NCI-H1092 treated with DMSO at 0.1 percent for 48 hours (cell line): ENCODE measurements at regions not wholly inside any gene's neighbourhood (a gene's known extent, or its start where the extent isn't known, plus 50 kb on each side); places are given as distances from the start of the nearest gene placed in this dataset.

Source experiments
- DNase-seq: peaks from one replicate; lab custom pipeline; 2025; lab: John Stamatoyannopoulos, UW

GRCh38 chr15:91556926-91557325 is 296.6 kb upstream of the SLCO3A1 start:
- no peak for DNase-seq

- DNase-seq, result no peak
Measured at GRCh38 chr15:91559066-91559465, 294.4 kb upstream of the SLCO3A1 start.

- DNase-seq, result no peak
Measured at GRCh38 chr15:91561371-91562100, 292.0 kb upstream of the SLCO3A1 start.

- DNase-seq, result no peak
Measured at GRCh38 chr15:91562698-91563097, 290.8 kb upstream of the SLCO3A1 start.

GRCh38 chr15:91564631-91565030 is 288.9 kb upstream of the SLCO3A1 start:
- no peak for DNase-seq

GRCh38 chr15:91566141-91566540 is 287.4 kb upstream of the SLCO3A1 start:
- no peak for DNase-seq

GRCh38 chr15:91568036-91568435 is 285.5 kb upstream of the SLCO3A1 start:
- no peak for DNase-seq

- peak; percentile 95 for DNase-seq
Measured at GRCh38 chr15:91572110-91572509, 281.4 kb upstream of the SLCO3A1 start.

GRCh38 chr15:91576096-91576495 is 277.4 kb upstream of the SLCO3A1 start:
- no peak for DNase-seq

- DNase-seq, result no peak
Measured at GRCh38 chr15:91578511-91578910, 275.0 kb upstream of the SLCO3A1 start.

GRCh38 chr15:91584895-91585294 is 268.6 kb upstream of the SLCO3A1 start:
- DNase-seq, result no peak

- DNase-seq, result no peak
Measured at GRCh38 chr15:91586560-91586959, 266.9 kb upstream of the SLCO3A1 start.

GRCh38 chr15:91589360-91589759 is 264.1 kb upstream of the SLCO3A1 start:
- DNase-seq, result no peak

GRCh38 chr15:91592567-91592966 is 260.9 kb upstream of the SLCO3A1 start:
- no peak for DNase-seq

GRCh38 chr15:91593067-91593466 is 260.4 kb upstream of the SLCO3A1 start:
- DNase-seq, result no peak

- no peak for DNase-seq
Measured at GRCh38 chr15:91593653-91594052, 259.9 kb upstream of the SLCO3A1 start.

- no peak for DNase-seq
Measured at GRCh38 chr15:91599261-91599660, 254.2 kb upstream of the SLCO3A1 start.

- no peak for DNase-seq
Measured at GRCh38 chr15:91603384-91604080, 250.0 kb upstream of the SLCO3A1 start.

- DNase-seq, result no peak
Measured at GRCh38 chr15:91604122-91604521, 249.4 kb upstream of the SLCO3A1 start.

GRCh38 chr15:91605576-91605975 is 247.9 kb upstream of the SLCO3A1 start:
- no peak for DNase-seq

GRCh38 chr15:91609231-91609630 is 244.3 kb upstream of the SLCO3A1 start:
- no peak for DNase-seq

GRCh38 chr15:91609966-91610365 is 243.5 kb upstream of the SLCO3A1 start:
- DNase-seq, result no peak

- no peak for DNase-seq
Measured at GRCh38 chr15:91611561-91612323, 241.8 kb upstream of the SLCO3A1 start.
